MM.1S (cell line): ENCODE measurements at regions not wholly inside any gene's neighbourhood (a gene's known extent, or its start where the extent isn't known, plus 50 kb on each side); places are given as distances from the start of the nearest gene placed in this dataset.

Experiments used
- CTCF ChIP-seq: fragments of 300-600 bp; sonication (generic); IDR thresholded peaks from 2 replicates; pipeline ENCODE4 v1.5.1; 2016; ENCODE audit warnings: antibody characterized with exemption, low read length, mixed read lengths
- EZH2 ChIP-seq: fragments of 300-600 bp; sonication (generic); optimal IDR thresholded peaks from 2 replicates; pipeline ENCODE3; 2017; ENCODE audit warnings: low read depth, mild to moderate bottlenecking, antibody characterized with exemption, low read length, mixed read lengths

DNA sequence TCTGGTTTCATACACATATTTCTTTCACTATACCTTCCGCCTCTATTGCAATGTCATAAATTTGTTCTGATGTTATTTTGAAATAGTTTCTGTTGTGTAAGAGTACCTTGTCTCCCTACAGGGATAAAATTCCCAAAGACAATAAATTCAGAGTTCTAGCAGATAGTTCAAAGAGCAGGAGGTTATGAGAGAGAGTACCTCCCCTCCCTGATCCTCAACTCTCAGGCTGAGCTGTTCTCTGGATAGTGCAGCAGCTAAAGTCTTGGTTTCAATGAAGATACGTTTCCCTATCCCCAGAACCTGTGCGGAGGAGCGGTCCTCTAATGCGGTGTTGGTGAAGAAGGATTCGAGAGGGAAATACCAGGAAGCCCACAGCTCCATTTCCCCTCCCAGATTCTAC lies 190.2 kb upstream of the CPHXL start:
- no peak for TF ChIP-seq CTCF
- no peak for TF ChIP-seq EZH2
